CD14-positive monocyte (primary cell): ENCODE measurements at regions not wholly inside any gene's neighbourhood (a gene's known extent, or its start where the extent isn't known, plus 50 kb on each side); places are given as distances from the start of the nearest gene placed in this dataset.

Experiments
- DNase-seq, 3 donors: peaks; one replicate each; pipeline ENCODE4 v3.0.0-alpha.2; 2011 to 2022
- H2AFZ ChIP-seq: 2 replicates; pipeline ENCODE4 v1.6.0; 2012; ENCODE audit warnings: mild to moderate bottlenecking, low read depth, low read length, inconsistent platforms; ENCODE audit not compliant: insufficient read depth, poor library complexity, severe bottlenecking
- H3K27ac ChIP-seq, 2 donors: 1 replicate in 1 of 2; 2 replicates in 1 of 2; pipeline ENCODE4 v1.5.1; 2012 to 2013; ENCODE audit warnings: low read length in 2 of 2, control low read depth in 1 of 2, inconsistent platforms in 1 of 2, low read depth in 1 of 2, mild to moderate bottlenecking in 1 of 2
- H3K27me3 ChIP-seq, 2 donors: one replicate each; pipeline versions ENCODE4 v1.6.0 to v1.6.1; 2011 to 2013; ENCODE audit warnings: low read length in 2 of 2; ENCODE audit not compliant: control insufficient read depth in 2 of 2, insufficient read depth in 2 of 2
- H3K36me3 ChIP-seq, 2 donors: replicated peaks in 1 of 2; 1 replicate in 1 of 2; 2 replicates in 1 of 2; pipeline versions ENCODE4 v1.5.1 to v1.6.1; 2012 to 2013; ENCODE audit warnings: low read length in 2 of 2, control low read depth in 1 of 2, inconsistent platforms in 1 of 2, mild to moderate bottlenecking in 1 of 2; ENCODE audit not compliant: insufficient read depth in 2 of 2, control insufficient read depth in 1 of 2
- H3K4me1 ChIP-seq, 2 donors: 1 replicate in 1 of 2; 2 replicates in 1 of 2; pipeline versions ENCODE4 v1.5.1 to v1.6.1; 2012 to 2013; ENCODE audit warnings: low read length in 2 of 2, control low read depth in 1 of 2, inconsistent platforms in 1 of 2, mild to moderate bottlenecking in 1 of 2, moderate library complexity in 1 of 2; ENCODE audit not compliant: insufficient read depth in 2 of 2, control insufficient read depth in 1 of 2
- H3K4me2 ChIP-seq: replicated peaks from 2 replicates; pipeline ENCODE3; 2012; ENCODE audit warnings: low read length, moderate library complexity, mild to moderate bottlenecking; ENCODE audit not compliant: poor library complexity, severe bottlenecking; ENCODE audit errors: extremely low read depth
- H3K4me3 ChIP-seq, 3 experiments: fragments of 200-600 bp in 1 of 3; sonication (generic) in 1 of 3; replicated peaks in 1 of 3; 1 replicate in 2 of 3; 2 replicates in 1 of 3; pipeline ENCODE4 v1.5.1; 2011 to 2013; ENCODE audit warnings: low read length in 3 of 3, mild to moderate bottlenecking in 3 of 3, control low read depth in 2 of 3, low read depth in 2 of 3, inconsistent platforms in 1 of 3, moderate library complexity in 1 of 3
- H3K79me2 ChIP-seq: 2 replicates; pipeline ENCODE4 v1.6.0; 2012; ENCODE audit warnings: mild to moderate bottlenecking, control low read depth, inconsistent platforms, low read length, moderate library complexity; ENCODE audit not compliant: insufficient read depth
- H3K9ac ChIP-seq: 2 replicates; pipeline ENCODE4 v1.6.0; 2017; ENCODE audit warnings: low read length, mild to moderate bottlenecking; ENCODE audit not compliant: insufficient read depth, poor library complexity, severe bottlenecking
- H3K9me3 ChIP-seq, 2 donors: replicated peaks in 1 of 2; 1 replicate in 1 of 2; 2 replicates in 1 of 2; pipeline versions ENCODE4 v1.5.1 to v1.6.1; 2012 to 2013; ENCODE audit warnings: low read length in 2 of 2, control low read depth in 1 of 2; ENCODE audit not compliant: control insufficient read depth in 1 of 2, insufficient read depth in 1 of 2
- H4K20me1 ChIP-seq: 2 replicates; pipeline ENCODE4 v1.6.0; 2012; ENCODE audit warnings: mild to moderate bottlenecking, low read length, control low read depth, moderate library complexity; ENCODE audit not compliant: insufficient read depth
- H3K27ac Mint-ChIP-seq, 7 donors: one replicate each; pipeline ENCODE4 v1.8.0; 2020; ENCODE audit warnings: mild to moderate bottlenecking in 7 of 7, mixed read lengths in 7 of 7, moderate library complexity in 6 of 7, inconsistent platforms in 2 of 7
- H3K27me3 Mint-ChIP-seq, 3 donors: one replicate each; pipeline ENCODE4 v1.8.0; 2021 to 2022; ENCODE audit warnings: low read depth in 3 of 3, mild to moderate bottlenecking in 3 of 3, mixed read lengths in 3 of 3, moderate library complexity in 3 of 3, inconsistent platforms in 1 of 3
- H3K36me3 Mint-ChIP-seq, 2 donors: one replicate each; pipeline ENCODE4 v1.8.0; 2020; ENCODE audit warnings: mixed read lengths in 2 of 2, inconsistent platforms in 1 of 2, mild to moderate bottlenecking in 1 of 2
- H3K4me1 Mint-ChIP-seq: one replicate; pipeline ENCODE4 v1.8.0; 2020; ENCODE audit warnings: mild to moderate bottlenecking, mixed read lengths
- H3K4me3 Mint-ChIP-seq, 2 donors: one replicate each; pipeline ENCODE4 v1.8.0; 2020; ENCODE audit warnings: mild to moderate bottlenecking in 2 of 2, mixed read lengths in 2 of 2, moderate library complexity in 1 of 2
- H3K9me3 Mint-ChIP-seq, 7 donors: one replicate each; pipeline ENCODE4 v1.8.0; 2020 to 2022; ENCODE audit warnings: mixed read lengths in 7 of 7, mild to moderate bottlenecking in 6 of 7, moderate library complexity in 6 of 7, inconsistent platforms in 2 of 7
- WGBS: methylation state at CpG from one replicate; pipeline ENCODE4 v1.1.5; 2013; ENCODE audit warnings: missing lambda C conversion rate; ENCODE audit not compliant: insufficient coverage; 5-methylcytosine and 5-hydroxymethylcytosine counted together
- intact Hi-C, 2 donors: fragments of 100-400 bp; cut with micrococcal nuclease; formaldehyde crosslinking; loops; one replicate each; pipeline versions ENCODE4 v1.15.0 to v1.15.1; 2023
- TF ChIP-seq, protein P1 (sequence below): fragments of 200-600 bp; IDR thresholded peaks from one replicate; pipeline ENCODE4 v1.8.0; 2022; ENCODE audit warnings: antibody characterized with exemption, mild to moderate bottlenecking

DNA sequence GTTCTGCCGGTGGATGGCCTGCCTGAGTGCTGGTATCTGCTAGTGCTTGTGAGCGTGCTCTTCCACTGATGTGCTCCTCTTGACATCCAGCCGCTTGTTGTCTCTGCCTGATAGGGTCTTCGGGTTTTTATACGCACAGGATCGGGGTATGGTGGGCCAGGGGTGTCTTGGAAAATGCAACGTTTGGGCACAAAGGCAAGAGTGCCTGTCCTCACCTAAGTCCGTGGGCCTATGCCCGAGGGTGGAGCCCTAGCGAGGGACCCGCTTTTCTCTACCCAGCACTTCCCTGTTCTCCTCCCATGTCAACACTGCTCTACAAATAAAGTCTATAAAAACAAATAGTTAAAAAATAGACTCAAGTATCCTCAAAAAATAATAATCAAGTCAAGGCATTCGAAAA is 1007.8 kb downstream of the PLA2G4A start:
- Histone ChIP-seq H3K4me2 (no peak overlapping the region), H3K4me3 (no peak overlapping the region), H3K9me3 (peaks cover 5 to 9% of the 10 kb centered on the region in 2 donors), H3K27me3 (no peaks in the 10 kb centered on the region), H3K27ac (no peak overlapping the region), H4K20me1 (no peaks in the 10 kb centered on the region), H3K4me1 (no peaks in the 10 kb centered on the region), H3K79me2 (no peaks in the 10 kb centered on the region), H2AFZ (no peak overlapping the region), H3K9ac (no peak overlapping the region), H3K36me3 (no peaks in the 10 kb centered on the region)
- TF ChIP-seq, protein P1, sequence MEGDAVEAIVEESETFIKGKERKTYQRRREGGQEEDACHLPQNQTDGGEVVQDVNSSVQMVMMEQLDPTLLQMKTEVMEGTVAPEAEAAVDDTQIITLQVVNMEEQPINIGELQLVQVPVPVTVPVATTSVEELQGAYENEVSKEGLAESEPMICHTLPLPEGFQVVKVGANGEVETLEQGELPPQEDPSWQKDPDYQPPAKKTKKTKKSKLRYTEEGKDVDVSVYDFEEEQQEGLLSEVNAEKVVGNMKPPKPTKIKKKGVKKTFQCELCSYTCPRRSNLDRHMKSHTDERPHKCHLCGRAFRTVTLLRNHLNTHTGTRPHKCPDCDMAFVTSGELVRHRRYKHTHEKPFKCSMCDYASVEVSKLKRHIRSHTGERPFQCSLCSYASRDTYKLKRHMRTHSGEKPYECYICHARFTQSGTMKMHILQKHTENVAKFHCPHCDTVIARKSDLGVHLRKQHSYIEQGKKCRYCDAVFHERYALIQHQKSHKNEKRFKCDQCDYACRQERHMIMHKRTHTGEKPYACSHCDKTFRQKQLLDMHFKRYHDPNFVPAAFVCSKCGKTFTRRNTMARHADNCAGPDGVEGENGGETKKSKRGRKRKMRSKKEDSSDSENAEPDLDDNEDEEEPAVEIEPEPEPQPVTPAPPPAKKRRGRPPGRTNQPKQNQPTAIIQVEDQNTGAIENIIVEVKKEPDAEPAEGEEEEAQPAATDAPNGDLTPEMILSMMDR, result no peak
- H3K4me3 Mint-ChIP-seq, result no peak overlapping the region
- no peaks in the 10 kb centered on the region for H3K36me3 Mint-ChIP-seq
- H3K9me3 Mint-ChIP-seq, result peaks cover 0 to 15% (median 3%) of the 10 kb centered on the region in 7 donors
- intact Hi-C loops, result no loop called here
- DNase-seq, result no peak
- 100% methylated on average over 3 of the region's 12 CpGs for WGBS
- no peaks in the 10 kb centered on the region for H3K27me3 Mint-ChIP-seq
- no peaks in the 10 kb centered on the region for H3K4me1 Mint-ChIP-seq
- H3K27ac Mint-ChIP-seq, result no peak overlapping the region

DNA sequence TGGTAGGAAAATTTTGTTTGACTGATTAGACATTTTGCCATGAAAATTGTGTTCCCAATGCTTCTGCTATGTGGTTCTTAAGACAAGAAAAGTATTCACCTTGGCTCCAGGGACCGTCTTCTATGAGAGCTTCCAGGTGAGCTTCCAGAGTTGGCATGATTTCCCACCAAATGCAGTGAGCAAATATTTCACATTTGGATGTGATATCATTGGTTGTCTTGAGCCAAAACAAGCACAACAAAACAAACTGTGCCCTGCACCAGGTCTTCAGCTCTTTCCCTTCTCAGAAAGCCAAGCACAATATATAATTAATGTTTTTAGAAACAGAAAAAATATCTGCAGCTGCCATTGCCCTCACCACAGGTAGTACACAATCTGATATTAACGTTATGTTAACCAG is 1009.0 kb downstream of the PLA2G4A start:
- peaks cover 5 to 11% of the 10 kb centered on the region in 2 donors for H3K9me3 ChIP-seq
- H2AFZ ChIP-seq, result no peak overlapping the region
- Mint-ChIP-seq H3K4me3 (no peak overlapping the region), H3K36me3 (no peaks in the 10 kb centered on the region), H3K9me3 (peaks cover 2 to 17% (median 5%) of the 10 kb centered on the region in 7 donors), H3K27ac (no peak overlapping the region), H3K4me1 (no peaks in the 10 kb centered on the region), H3K27me3 (no peaks in the 10 kb centered on the region)
- DNase-seq, result no peak
- H3K36me3 ChIP-seq, result no peaks in the 10 kb centered on the region
- no peaks in the 10 kb centered on the region for H3K79me2 ChIP-seq
- no peaks in the 10 kb centered on the region for H4K20me1 ChIP-seq
- no peaks in the 10 kb centered on the region for H3K27me3 ChIP-seq
- no peak overlapping the region for H3K27ac ChIP-seq
- H3K4me1 ChIP-seq, result no peaks in the 10 kb centered on the region
- WGBS, result 71% methylated on average over 1 of the region's 2 CpGs
- H3K4me3 ChIP-seq, result no peak overlapping the region
- intact Hi-C loops, result no loop called here
- H3K9ac ChIP-seq, result no peak overlapping the region
- TF ChIP-seq, protein P1, result no peak
- no peak overlapping the region for H3K4me2 ChIP-seq
